C4-2B (cell line): ENCODE measurements at regions not wholly inside any gene's neighbourhood (a gene's known extent, or its start where the extent isn't known, plus 50 kb on each side); places are given as distances from the start of the nearest gene placed in this dataset.

Experiments used
- CTCF ChIP-seq: fragments of 450-650 bp; conservative IDR thresholded peaks from 2 replicates; pipeline ENCODE4 v1.5.1; 2017; ENCODE audit warnings: mild to moderate bottlenecking
- ZFX ChIP-seq: fragments of 450-650 bp; IDR thresholded peaks from 2 replicates; pipeline ENCODE4 v1.6.1; 2017

- no peak for TF ChIP-seq CTCF
- TF ChIP-seq ZFX = no peak
Measured at GRCh38 chr18:76142611-76143010, 352.4 kb downstream of the ZNF516 start.
